Uterus (tissue), 3 donors: ENCODE measurements at regions not wholly inside any gene's neighbourhood (a gene's known extent, or its start where the extent isn't known, plus 50 kb on each side); places are given as distances from the start of the nearest gene placed in this dataset.

Source experiments
- DNase-seq, 2 donors: peaks; one replicate each; pipeline ENCODE4 v3.0.0-alpha.2; 2019 to 2020
- H3K27ac ChIP-seq, 2 donors: fragments of 200-600 bp; sonication (generic); 1 replicate in 1 of 2; 2 replicates in 1 of 2; pipeline ENCODE4 v1.5.1; 2016 to 2018
- H3K27me3 ChIP-seq, 2 donors: fragments of 200-600 bp; sonication (generic); one replicate each; pipeline ENCODE4 v1.5.1; 2018 to 2019; ENCODE audit warnings: control low read depth in 1 of 2
- H3K36me3 ChIP-seq, 2 donors: fragments of 200-600 bp; sonication (generic); one replicate each; pipeline ENCODE4 v1.5.1; 2019; ENCODE audit warnings: control low read depth in 1 of 2
- H3K4me1 ChIP-seq, 2 donors: fragments of 200-600 bp; sonication (generic); one replicate each; pipeline ENCODE4 v1.5.1; 2018 to 2019; ENCODE audit warnings: control low read depth in 1 of 2
- H3K4me3 ChIP-seq, 2 donors: fragments of 200-600 bp; sonication (generic); 1 replicate in 1 of 2; 2 replicates in 1 of 2; pipeline ENCODE4 v1.5.1; 2018 to 2019; ENCODE audit warnings: mild to moderate bottlenecking in 1 of 2
- H3K9me3 ChIP-seq, 2 donors: fragments of 200-600 bp; sonication (generic); one replicate each; pipeline ENCODE4 v1.5.1; 2019; ENCODE audit warnings: control low read depth in 1 of 2
- CTCF ChIP-seq, 4 experiments: fragments of 200-600 bp in 2 of 4; fragments of 450-650 bp in 2 of 4; sonication (generic) in 2 of 4; IDR thresholded peaks; one replicate each; pipeline ENCODE4 v1.5.1; 2016 to 2019; ENCODE audit warnings: antibody characterized with exemption in 4 of 4, mild to moderate bottlenecking in 2 of 4, moderate library complexity in 1 of 4
- POLR2A ChIP-seq, 2 donors: fragments of 450-650 bp; IDR thresholded peaks; one replicate each; pipeline ENCODE4 v1.6.1; 2016; ENCODE audit warnings: antibody characterized with exemption in 2 of 2, mild to moderate bottlenecking in 1 of 2, moderate library complexity in 1 of 2
- intact Hi-C: fragments of 100-400 bp; cut with DNase I; formaldehyde crosslinking; loops from one replicate; pipeline ENCODE4 v1.15.1; 2023; ENCODE audit warnings: low total_unique reads
- donor health status: DM: yes; HTN: yes; CAD: no.

- Histone ChIP-seq H3K9me3 (peaks cover 0 to 4% of the 10 kb centered on the region in 2 donors), H3K4me1 (no peaks in the 10 kb centered on the region), H3K4me3 (no peak overlapping the region), H3K27me3 (no peaks in the 10 kb centered on the region), H3K36me3 (no peaks in the 10 kb centered on the region), H3K27ac (no peak overlapping the region)
- DNase-seq, result no peak
- no peak for TF ChIP-seq POLR2A (IDR thresholded peaks at IDR 0.05)
- TF ChIP-seq CTCF (IDR thresholded peaks at IDR 0.05), result no peak
- intact Hi-C loops, result no loop called here
Observed at GRCh38 chr1:219731771-219732170, 118.9 kb upstream of the ZC3H11B start.

DNA sequence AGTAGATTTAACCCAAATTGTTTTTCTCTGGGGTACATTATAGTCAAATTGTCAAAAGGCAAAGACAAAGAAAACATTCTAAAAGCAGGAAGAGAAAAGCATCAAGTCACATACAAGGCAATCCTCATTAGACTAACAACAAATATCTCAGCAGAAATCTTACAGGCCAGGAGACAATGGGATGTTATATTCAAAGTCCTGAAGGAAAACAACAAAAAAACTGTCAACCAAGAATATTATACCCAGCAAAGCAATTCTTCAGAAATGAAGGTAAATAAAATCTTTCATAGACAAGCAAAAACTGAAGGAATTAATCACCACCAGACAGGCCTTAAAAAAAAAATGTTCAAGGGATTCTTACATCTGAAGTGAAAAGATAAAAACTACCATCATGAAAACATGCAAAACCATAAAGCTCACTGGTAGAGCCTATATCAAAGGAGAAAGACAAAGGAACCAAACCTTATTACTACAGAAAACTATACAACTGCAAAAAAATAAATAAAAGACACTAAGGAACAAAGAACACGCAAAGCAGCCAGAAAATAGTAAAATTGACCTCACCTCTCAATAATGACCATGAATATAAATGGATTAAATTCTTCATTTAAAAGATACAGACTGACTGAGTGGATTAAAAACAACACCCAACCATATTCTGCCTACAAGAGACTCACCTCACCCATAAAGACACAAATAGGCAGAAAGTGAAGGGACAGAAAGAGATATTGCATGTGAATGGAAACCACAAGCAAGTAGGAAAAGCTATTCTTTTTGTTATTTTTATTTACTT is 113.8 kb upstream of the ZC3H11B start:
- TF ChIP-seq CTCF (IDR thresholded peaks at IDR 0.05) (no peak), POLR2A (IDR thresholded peaks at IDR 0.05) (no peak)

GRCh38 chr1:219724440-219724839 is 111.5 kb upstream of the ZC3H11B start:
- no peak for TF ChIP-seq CTCF (IDR thresholded peaks at IDR 0.05)
- TF ChIP-seq POLR2A (IDR thresholded peaks at IDR 0.05), result no peak
- no peaks in the 10 kb centered on the region for H3K36me3 ChIP-seq
- intact Hi-C loops, result no loop called here
- H3K27me3 ChIP-seq, result no peaks in the 10 kb centered on the region
- no peak for DNase-seq
- H3K4me1 ChIP-seq, result no peaks in the 10 kb centered on the region
- H3K4me3 ChIP-seq, result no peak overlapping the region
- peaks cover 0 to 4% of the 10 kb centered on the region in 2 donors for H3K9me3 ChIP-seq
- no peak overlapping the region for H3K27ac ChIP-seq

More for the DNA sequence above, 113.8 kb upstream of the ZC3H11B start:
- Histone ChIP-seq H3K9me3 (peaks cover 0 to 4% of the 10 kb centered on the region in 2 donors), H3K4me1 (no peaks in the 10 kb centered on the region), H3K27me3 (no peaks in the 10 kb centered on the region), H3K27ac (no peak overlapping the region), H3K4me3 (no peak overlapping the region), H3K36me3 (no peaks in the 10 kb centered on the region)
- intact Hi-C loops, result no loop called here
- DNase-seq, result no peak

DNA sequence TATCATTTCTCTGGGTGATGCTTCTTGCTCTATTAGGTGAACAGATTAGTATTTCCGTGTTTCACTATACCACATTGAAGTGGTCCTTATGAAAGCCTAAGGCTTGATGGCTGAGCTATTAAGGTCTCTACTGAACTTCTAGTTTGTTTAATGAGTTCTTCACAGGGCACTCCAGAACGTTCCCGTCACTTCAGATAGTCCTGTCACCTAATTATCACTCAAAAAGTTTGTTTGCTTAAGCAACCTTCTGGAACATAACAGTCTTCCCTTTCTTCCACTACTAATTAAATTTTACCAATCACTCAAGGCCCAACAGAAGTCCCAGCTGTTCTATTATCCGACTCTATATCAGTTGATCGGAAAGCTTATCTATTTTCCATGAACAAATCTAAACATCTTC is 104.6 kb upstream of the ZC3H11B start:
- Histone ChIP-seq H3K4me3 (no peak overlapping the region), H3K4me1 (no peaks in the 10 kb centered on the region), H3K9me3 (no peaks in the 10 kb centered on the region), H3K27me3 (no peaks in the 10 kb centered on the region), H3K36me3 (no peaks in the 10 kb centered on the region), H3K27ac (no peak overlapping the region)
- intact Hi-C loops, result no loop called here
- TF ChIP-seq POLR2A (IDR thresholded peaks at IDR 0.05) (no peak), CTCF (IDR thresholded peaks at IDR 0.05) (no peak)
- no peak for DNase-seq

DNA sequence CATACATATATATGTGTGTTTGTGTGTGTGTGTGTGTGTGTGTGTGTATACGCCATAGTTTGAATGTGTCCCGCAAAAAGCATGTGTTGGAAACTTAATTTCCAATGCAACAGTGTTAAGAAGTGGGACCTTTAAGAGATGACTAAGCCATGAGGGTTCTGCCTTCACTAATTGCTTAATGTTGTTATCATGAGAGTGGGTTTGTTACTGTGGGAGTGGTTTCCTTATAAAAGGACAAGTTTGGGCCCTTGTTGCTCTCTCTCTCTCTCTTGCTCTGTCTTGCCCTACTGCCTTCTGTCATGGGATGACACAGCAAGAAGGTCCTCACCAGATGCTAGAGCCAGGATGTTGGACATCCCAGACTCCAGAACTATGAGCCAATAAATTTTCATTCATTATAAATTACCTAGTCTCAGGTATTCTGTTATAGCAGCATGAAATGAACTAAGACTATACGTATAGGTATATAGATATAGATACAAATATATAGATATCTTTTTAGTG is 103.8 kb upstream of the ZC3H11B start:
- intact Hi-C loops, result no loop called here
- Histone ChIP-seq H3K27me3 (no peaks in the 10 kb centered on the region), H3K36me3 (no peaks in the 10 kb centered on the region), H3K27ac (no peak overlapping the region), H3K4me3 (no peak overlapping the region), H3K9me3 (no peaks in the 10 kb centered on the region), H3K4me1 (no peaks in the 10 kb centered on the region)
- no peak for DNase-seq
- no peak for TF ChIP-seq CTCF (IDR thresholded peaks at IDR 0.05)
- no peak for TF ChIP-seq POLR2A (IDR thresholded peaks at IDR 0.05)
